Endothelial cell of umbilical vein (primary cell): ENCODE measurements at regions not wholly inside any gene's neighbourhood (a gene's known extent, or its start where the extent isn't known, plus 50 kb on each side); places are given as distances from the start of the nearest gene placed in this dataset.

ENCODE experiments used
- BruUV-seq: library from RNA; stranded (reverse); fragments of 400-500 nt; replicated peaks from 2 replicates; lab custom pipeline; 2021; lab: Mats Ljungman, UMichigan
- CTCF ChIA-PET: fragments of 300-600, 350-600 bp; sonication (Branson Sonifier 250); formaldehyde crosslinking; loops from one replicate; lab custom pipeline; 2021; ENCODE audit warnings: antibody characterized with exemption, inconsistent platforms; lab: Charles Lee
- POLR2A ChIA-PET: fragments of 300-600, 350-600 bp; sonication (Branson Sonifier 250); formaldehyde crosslinking; loops from one replicate; lab custom pipeline; 2021; ENCODE audit warnings: antibody characterized with exemption, inconsistent platforms; lab: Charles Lee
- DNase-seq: peaks from one replicate; pipeline ENCODE4 v3.0.0-alpha.2; 2011; ENCODE audit warnings: low read depth, low spot score
- FAIRE-seq: peaks from 2 replicates; lab custom pipeline; 2011; peaks lifted over from hg19 to GRCh38; lab: Jason Lieb, UNC
- H2AFZ ChIP-seq: 2 replicates; pipeline ENCODE4 v1.6.0; 2012; ENCODE audit warnings: low read depth, low read length, control low read depth, inconsistent platforms
- H3K27ac ChIP-seq: 2 replicates; pipeline ENCODE4 v1.5.1; 2011; ENCODE audit warnings: low read depth, mild to moderate bottlenecking, control low read depth, low read length, moderate library complexity; ENCODE audit not compliant: insufficient read depth
- H3K27me3 ChIP-seq, 2 experiments: 2 replicates each; pipeline versions ENCODE4 v1.6.0 to v1.6.1; 2011; ENCODE audit warnings: low read length in 2 of 2, mixed read lengths in 1 of 2; ENCODE audit not compliant: control insufficient read depth in 2 of 2, insufficient read depth in 2 of 2
- H3K36me3 ChIP-seq, 2 experiments: 2 replicates in 1 of 2; 3 replicates in 1 of 2; pipeline ENCODE4 v1.5.1; 2011; ENCODE audit warnings: low read length in 2 of 2, mild to moderate bottlenecking in 1 of 2, moderate library complexity in 1 of 2; ENCODE audit not compliant: control insufficient read depth in 2 of 2, insufficient read depth in 2 of 2; ENCODE audit errors: extremely low read depth in 1 of 2
- H3K4me1 ChIP-seq: 3 replicates; pipeline ENCODE4 v1.5.1; 2011; ENCODE audit warnings: mild to moderate bottlenecking, low read length; ENCODE audit not compliant: control insufficient read depth, insufficient read depth; ENCODE audit errors: extremely low read depth
- H3K4me2 ChIP-seq: 2 replicates; pipeline ENCODE4 v1.6.1; 2011; ENCODE audit warnings: low read length, control low read depth, mixed read lengths; ENCODE audit not compliant: insufficient read depth
- H3K4me3 ChIP-seq, 3 experiments: fragments of 200-600 bp in 1 of 3; sonication (generic), shearing (Covaris generic) in 1 of 3; replicated peaks in 1 of 3; 2 replicates each; pipeline ENCODE4 v1.5.1; 2011 to 2016; ENCODE audit warnings: control low read depth in 3 of 3, low read length in 3 of 3, mild to moderate bottlenecking in 2 of 3, inconsistent platforms in 1 of 3, low read depth in 1 of 3, moderate library complexity in 1 of 3; ENCODE audit not compliant: insufficient read depth in 1 of 3
- H3K79me2 ChIP-seq: 2 replicates; pipeline ENCODE4 v1.6.0; 2012; ENCODE audit warnings: low read length, inconsistent platforms; ENCODE audit not compliant: control insufficient read depth, insufficient read depth
- H3K9ac ChIP-seq: replicated peaks from 2 replicates; pipeline ENCODE3; 2011; ENCODE audit warnings: low read length, control low read depth; ENCODE audit not compliant: insufficient read depth; ENCODE audit errors: extremely low read depth
- H3K9me1 ChIP-seq: replicated peaks from 3 replicates; pipeline ENCODE4 v1.6.0; 2011; ENCODE audit warnings: mild to moderate bottlenecking, low read length; ENCODE audit not compliant: control insufficient read depth, insufficient read depth; ENCODE audit errors: extremely low read depth
- H3K9me3 ChIP-seq: replicated peaks from 2 replicates; pipeline ENCODE4 v1.5.1; 2012; ENCODE audit warnings: low read length, inconsistent platforms; ENCODE audit not compliant: control insufficient read depth, insufficient read depth
- H4K20me1 ChIP-seq: replicated peaks from 2 replicates; pipeline ENCODE3; 2011; ENCODE audit warnings: mild to moderate bottlenecking, low read length; ENCODE audit not compliant: control insufficient read depth, insufficient read depth; ENCODE audit errors: extremely low read depth
- CTCF ChIP-seq, 2 donors: IDR thresholded peaks; 1 replicate in 1 of 2; 2 replicates in 1 of 2; pipeline ENCODE4 v1.5.1; 2011; ENCODE audit warnings: low read length in 2 of 2, mild to moderate bottlenecking in 2 of 2, moderate library complexity in 2 of 2, control low read depth in 1 of 2, inconsistent platforms in 1 of 2, low read depth in 1 of 2; ENCODE audit not compliant: insufficient read depth in 1 of 2; ENCODE audit errors: extremely low read depth in 1 of 2
- EZH2 ChIP-seq: IDR thresholded peaks from 2 replicates; pipeline ENCODE4 v1.6.1; 2012; ENCODE audit warnings: borderline replicate concordance, low read depth, mild to moderate bottlenecking, moderate library complexity, low read length, inconsistent platforms; ENCODE audit not compliant: severe bottlenecking
- FOS ChIP-seq: IDR thresholded peaks from 2 replicates; pipeline ENCODE4 v1.6.1; 2011; ENCODE audit warnings: mild to moderate bottlenecking, low read length, moderate library complexity, borderline replicate concordance; ENCODE audit not compliant: insufficient read depth
- GATA2 ChIP-seq: IDR thresholded peaks from 2 replicates; pipeline ENCODE4 v1.7.0; 2011; ENCODE audit warnings: low read depth, mild to moderate bottlenecking, moderate library complexity, mixed read lengths, low read length; ENCODE audit not compliant: insufficient read length, insufficient read depth
- JUN ChIP-seq: IDR thresholded peaks from 2 replicates; pipeline ENCODE4 v1.6.1; 2011; ENCODE audit warnings: borderline replicate concordance, low read depth; ENCODE audit not compliant: insufficient read length, insufficient read depth
- MAX ChIP-seq: IDR thresholded peaks from 2 replicates; pipeline ENCODE4 v1.6.1; 2011; ENCODE audit not compliant: insufficient read depth, insufficient read length
- MYC ChIP-seq: IDR thresholded peaks from one replicate; pipeline ENCODE4 v1.6.1; 2011; ENCODE audit warnings: mild to moderate bottlenecking, low read depth, low read length
- POLR2A ChIP-seq: IDR thresholded peaks from 2 replicates; pipeline ENCODE4 v1.6.1; 2012; ENCODE audit warnings: low read depth, mild to moderate bottlenecking, control low read depth, low read length
- dilution Hi-C: fragments of 300-500 bp; cut with MboI; formaldehyde crosslinking; loops from one replicate; pipeline ENCODE4 v1.15.0; 2019; ENCODE audit warnings: low sequenced_read_pairs; ENCODE audit not compliant: extremely low pct_ligation_motif_present
- intact Hi-C: fragments of 100-400 bp; cut with micrococcal nuclease; formaldehyde crosslinking; loops from one replicate; pipeline ENCODE4 v1.10.0; 2022

DNA sequence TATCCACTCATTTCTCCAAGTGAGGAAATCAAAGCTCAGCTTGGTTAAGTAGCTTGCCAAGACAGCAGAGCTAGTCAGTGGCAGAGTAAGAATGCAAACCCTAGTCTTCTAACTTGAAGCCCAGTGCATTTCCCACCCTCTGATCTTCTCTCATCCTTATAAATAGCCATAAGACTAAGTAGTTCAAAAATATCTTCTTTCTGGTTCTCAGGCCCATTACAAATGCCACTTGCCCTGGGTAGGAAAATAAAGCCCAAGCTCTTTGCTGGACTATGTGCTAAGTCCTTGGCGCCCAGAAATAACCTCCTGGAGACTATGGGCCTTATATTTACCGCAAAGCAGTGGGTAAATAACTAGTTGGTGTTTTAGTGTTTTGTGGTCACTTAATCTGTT lies 505.8 kb downstream of the PLPP3 start:
- H3K4me1 ChIP-seq, result peaks cover 44% of the 10 kb centered on the region
- H3K4me2 ChIP-seq, result peak overlapping the region; percentile 33
- intact Hi-C loops, result loop anchor here (5.0 kb wide), 2 partner anchors 229 to 761 kb away; no protein-coding TSS in a partner anchor
- H3K27me3 ChIP-seq, result no peaks in the 10 kb centered on the region
- H3K4me3 ChIP-seq, result no peak overlapping the region
- H2AFZ ChIP-seq, result peak overlapping the region; percentile 6
- no peaks in the 10 kb centered on the region for H3K36me3 ChIP-seq
- peak overlapping the region; percentile 45 for H3K27ac ChIP-seq
- CTCF ChIA-PET, result no interaction called here
- no TSS peak for BruUV-seq
- no peak for FAIRE-seq
- TF ChIP-seq GATA2 (no peak), MYC (no peak), POLR2A (no peak), FOS (no peak), CTCF (IDR thresholded peaks at IDR 0.05; ENCODE audit: extremely low read depth in 1 of 2, insufficient read depth in 1 of 2, low read depth in 1 of 2, low read length in 2 of 2) (no peak)
- no peaks in the 10 kb centered on the region for H3K9me1 ChIP-seq
- dilution Hi-C loops, result no loop called here
- H4K20me1 ChIP-seq, result no peaks in the 10 kb centered on the region
- H3K79me2 ChIP-seq, result no peaks in the 10 kb centered on the region
- no peak for DNase-seq
- POLR2A ChIA-PET, result no interaction called here
- no peaks in the 10 kb centered on the region for H3K9me3 ChIP-seq
- no peak overlapping the region for H3K9ac ChIP-seq

- no peak for FAIRE-seq
- peak overlapping the region; percentile 45 for H3K27ac ChIP-seq
Observed at GRCh38 chr1:56073206-56073605, 506.2 kb downstream of the PLPP3 start.

More at GRCh38 chr1:56073206-56073605, 506.2 kb downstream of the PLPP3 start:
- Histone ChIP-seq H3K9me1 (no peaks in the 10 kb centered on the region), H3K9me3 (no peaks in the 10 kb centered on the region), H2AFZ (no peak overlapping the region), H3K27me3 (no peaks in the 10 kb centered on the region), H4K20me1 (no peaks in the 10 kb centered on the region), H3K36me3 (no peaks in the 10 kb centered on the region), H3K79me2 (no peaks in the 10 kb centered on the region), H3K4me3 (no peak overlapping the region), H3K4me2 (no peak overlapping the region), H3K4me1 (peaks cover 47% of the 10 kb centered on the region), H3K9ac (no peak overlapping the region)
- ChIA-PET POLR2A (no interaction called here), CTCF (no interaction called here)
- DNase-seq, result no peak
- TF ChIP-seq EZH2, result no peak
- TF ChIP-seq MYC, result no peak
- TF ChIP-seq CTCF (IDR thresholded peaks at IDR 0.05; ENCODE audit: extremely low read depth in 1 of 2, insufficient read depth in 1 of 2, low read depth in 1 of 2, low read length in 2 of 2), result no peak
- no peak for TF ChIP-seq MAX
- no peak for TF ChIP-seq FOS
- no peak for TF ChIP-seq POLR2A
- TF ChIP-seq JUN, result no peak
- dilution Hi-C loops (no loop called here), intact Hi-C loops (loop anchor here (5.0 kb wide), 2 partner anchors 229 to 761 kb away; no protein-coding TSS in a partner anchor)
- BruUV-seq, result no TSS peak
